GM21447 (cell line): ENCODE measurements at regions not wholly inside any gene's neighbourhood (a gene's known extent, or its start where the extent isn't known, plus 50 kb on each side); places are given as distances from the start of the nearest gene placed in this dataset.
A peak's percentile ranks its signal among the peaks of the same experiment; 100 is the strongest.

Source experiments
- ATAC-seq: cut with Tn5 transposase; IDR thresholded peaks from one replicate; pipeline ENCODE4 v1.9.1; 2021; ENCODE audit not compliant: unreplicated experiment

DNA sequence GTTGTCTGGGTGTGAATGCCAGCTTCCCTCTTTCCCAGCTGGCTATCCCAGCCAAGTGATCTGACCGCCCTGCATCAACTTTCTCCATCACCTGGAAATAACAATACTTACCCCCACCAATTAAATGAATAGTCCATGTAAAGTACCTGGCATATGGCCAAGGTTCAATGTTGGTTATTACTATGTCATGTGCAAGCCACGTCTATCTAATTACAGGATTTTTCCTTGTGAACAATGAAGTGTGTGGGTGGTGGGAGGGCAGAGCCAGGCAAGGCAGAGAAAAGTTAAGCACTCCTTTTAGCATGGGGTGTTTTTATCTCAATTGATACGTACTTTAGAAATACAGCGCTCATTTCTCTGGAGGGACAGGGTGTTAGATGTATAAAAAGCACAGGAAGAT, 121.1 kb downstream of the NHLRC3 start:
- ATAC-seq: no peak

- no peak for ATAC-seq
These were observed 121.7 kb downstream of the NHLRC3 start for GRCh38 chr13:39159846-39160370.

DNA sequence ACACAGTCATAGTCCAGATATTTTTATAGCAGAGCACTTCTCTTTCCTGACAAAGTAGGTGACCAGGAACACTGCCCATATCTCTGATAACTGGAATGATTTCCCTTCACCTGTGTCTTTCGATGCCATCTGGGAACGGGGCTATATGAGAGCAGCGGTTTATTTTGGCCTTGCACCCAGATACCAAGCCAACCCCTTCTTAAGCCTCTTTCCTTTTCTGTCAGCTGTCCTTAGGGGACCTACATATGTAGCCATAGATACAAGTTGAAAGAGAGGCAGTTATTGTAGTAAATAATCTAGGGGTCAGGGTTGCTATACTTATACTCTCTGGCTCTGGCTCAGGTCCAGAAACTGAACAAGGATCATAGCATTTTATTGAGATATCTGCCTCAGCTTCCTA, 128.8 kb downstream of the NHLRC3 start:
- ATAC-seq: no peak

GRCh38 chr13:39170711-39171110, 132.5 kb downstream of the NHLRC3 start:
- ATAC-seq: no peak

GRCh38 chr13:39185326-39185725, 147.1 kb downstream of the NHLRC3 start:
- no peak for ATAC-seq

GRCh38 chr13:39186205-39186875, 148.1 kb downstream of the NHLRC3 start:
- no peak for ATAC-seq

- no peak for ATAC-seq
These were observed 151.5 kb downstream of the NHLRC3 start for GRCh38 chr13:39189778-39190177.

- peak; percentile 73 for ATAC-seq
These were observed 158.8 kb downstream of the NHLRC3 start for GRCh38 chr13:39196965-39197646.

- peak; percentile 24 for ATAC-seq
These were observed 159.4 kb downstream of the NHLRC3 start for GRCh38 chr13:39197647-39198007.

GRCh38 chr13:39200249-39200910, 162.1 kb downstream of the NHLRC3 start:
- ATAC-seq: no peak

GRCh38 chr13:39201180-39201579, 162.9 kb downstream of the NHLRC3 start:
- no peak for ATAC-seq

DNA sequence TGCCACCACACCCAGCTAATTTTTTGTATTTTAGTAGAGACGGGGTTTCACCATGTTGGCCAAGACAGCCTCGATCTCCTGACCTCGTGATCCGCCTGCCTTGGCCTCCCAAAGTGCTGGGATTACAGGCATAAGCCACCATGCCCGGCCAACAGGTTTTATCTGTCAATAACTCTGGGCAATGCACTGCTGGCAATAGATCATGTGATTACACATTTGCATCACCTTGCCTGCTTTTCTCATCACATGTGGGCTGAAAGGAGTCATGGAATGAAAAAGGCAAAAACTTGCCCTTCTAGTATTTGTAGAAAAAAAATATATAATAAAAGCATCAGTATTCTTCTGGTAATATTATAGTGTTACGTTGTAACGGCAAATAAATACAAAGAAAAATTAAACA, 164.5 kb downstream of the NHLRC3 start:
- ATAC-seq: no peak

DNA sequence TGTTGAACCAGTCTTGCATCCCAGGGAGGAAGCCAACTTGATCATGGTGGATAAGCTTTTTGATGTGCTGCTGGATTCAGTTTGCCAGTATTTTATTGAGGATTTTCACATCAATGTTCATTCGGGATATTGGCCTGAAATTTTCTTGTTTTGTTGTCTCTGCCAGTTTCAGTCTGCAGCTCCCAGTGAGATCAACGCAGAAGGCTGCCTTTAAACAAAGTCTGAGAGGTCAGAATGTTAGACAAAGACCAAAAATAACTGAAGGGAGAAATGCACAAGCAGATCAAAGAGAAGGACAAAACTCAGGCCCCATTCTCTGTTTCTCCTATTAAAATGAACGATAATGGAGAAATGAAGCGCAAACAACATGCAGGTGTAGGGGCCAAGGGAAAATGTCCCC, 170.4 kb downstream of the NHLRC3 start:
- ATAC-seq: no peak

- ATAC-seq: no peak
These were observed 171.7 kb downstream of the NHLRC3 start for GRCh38 chr13:39209731-39210531.

DNA sequence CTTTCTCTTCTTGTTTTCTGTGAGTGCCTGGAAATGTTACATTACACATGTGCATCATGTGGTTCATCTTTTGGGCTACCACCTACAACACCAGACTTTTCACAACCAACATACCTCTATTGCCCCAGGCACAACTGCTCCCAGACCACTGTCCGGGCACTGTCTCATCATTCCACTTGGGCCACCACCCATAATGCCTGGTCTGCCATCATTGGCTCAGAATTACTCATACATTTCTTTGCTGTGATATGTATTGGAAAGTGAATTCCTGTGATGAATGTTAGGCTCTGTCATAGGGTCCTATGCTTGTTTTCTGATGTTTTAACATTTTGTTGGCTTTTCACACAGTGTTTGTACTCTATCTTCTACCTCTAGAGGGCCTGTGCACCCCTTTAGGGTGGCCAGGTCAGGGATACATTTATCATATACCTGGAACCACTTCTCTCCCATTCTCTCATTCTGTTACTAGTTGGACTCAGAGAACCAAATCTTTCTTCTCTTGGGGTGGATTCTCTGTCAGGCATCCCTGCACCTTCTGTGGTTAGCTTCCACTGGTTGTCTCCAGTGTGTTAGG, 172.8 kb downstream of the NHLRC3 start:
- ATAC-seq: no peak

GRCh38 chr13:39215971-39216370, 177.7 kb downstream of the NHLRC3 start:
- ATAC-seq: no peak

DNA sequence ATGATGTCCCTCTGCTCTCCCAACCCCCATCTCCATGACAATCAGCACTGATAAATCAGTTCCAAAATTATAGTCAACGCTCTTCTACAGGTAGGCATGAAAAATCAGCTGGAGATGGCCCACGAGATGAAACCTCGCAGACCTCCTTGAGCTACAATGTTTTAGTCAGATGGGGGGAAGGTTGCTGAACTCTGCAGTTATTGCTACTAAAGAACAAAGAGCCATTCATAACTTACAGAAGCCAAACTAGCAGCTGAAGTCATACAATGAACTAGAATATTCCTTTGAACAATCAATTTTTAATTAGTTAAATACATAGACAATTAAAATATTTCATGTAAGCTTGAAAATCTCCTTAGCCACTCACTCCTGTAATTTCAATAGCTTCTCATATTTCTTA, 179.2 kb downstream of the NHLRC3 start:
- ATAC-seq: no peak

DNA sequence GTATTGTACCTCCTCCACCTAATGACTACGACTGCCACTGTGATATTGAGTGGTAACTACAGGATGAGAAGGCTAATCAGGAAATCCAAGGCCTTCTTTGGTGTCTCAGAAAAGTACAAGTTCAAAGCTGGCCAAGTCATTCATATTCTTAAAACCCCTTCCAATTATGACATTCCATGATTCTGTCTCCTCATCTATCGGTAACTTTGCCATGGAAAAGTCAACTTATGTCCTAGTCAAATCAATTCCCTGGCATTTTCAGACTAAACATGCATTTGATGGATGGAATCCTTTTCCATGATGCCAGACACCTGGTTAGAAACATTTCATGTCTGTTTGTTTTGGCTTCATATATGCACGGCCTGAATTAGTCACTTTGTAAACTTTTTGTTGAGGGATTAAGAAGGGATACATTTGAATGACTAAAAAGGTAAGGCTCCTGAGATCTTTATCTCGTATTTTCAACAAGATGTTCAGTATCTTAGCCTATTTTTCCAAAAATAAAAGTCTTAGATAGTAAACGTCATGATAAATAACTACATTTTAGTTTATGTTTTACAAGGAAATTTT, 186.5 kb downstream of the NHLRC3 start:
- no peak for ATAC-seq

- ATAC-seq: no peak
These were observed 187.6 kb downstream of the NHLRC3 start for GRCh38 chr13:39225860-39226259.

DNA sequence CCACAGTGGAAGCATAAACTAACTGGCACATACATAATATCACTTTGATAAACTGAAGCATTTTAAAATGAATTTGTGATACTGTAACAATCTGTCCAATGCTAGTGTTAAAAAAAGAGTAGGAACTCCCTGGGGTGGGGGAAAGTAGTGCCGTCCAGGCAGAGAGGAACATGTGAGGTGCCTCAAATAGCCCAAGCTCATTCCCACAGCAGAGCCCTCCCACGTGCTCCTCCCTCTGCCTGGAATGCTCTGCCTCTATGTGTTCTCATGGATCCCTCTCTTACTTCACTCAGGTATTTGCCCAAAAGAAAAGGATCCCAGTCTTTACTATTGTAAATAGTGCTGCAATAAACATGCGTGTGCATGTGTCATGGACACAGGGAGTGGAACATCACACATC, 188.1 kb downstream of the NHLRC3 start:
- no peak for ATAC-seq
